ENCODE measurements at regions not wholly inside any gene's neighbourhood (a gene's known extent, or its start where the extent isn't known, plus 50 kb on each side); places are given as distances from the start of the nearest gene placed in this dataset.

GRCh38 chr14:22107753-22108152, 434.1 kb upstream of the OR4E1 start:
- TF ChIP-seq, protein P1, sequence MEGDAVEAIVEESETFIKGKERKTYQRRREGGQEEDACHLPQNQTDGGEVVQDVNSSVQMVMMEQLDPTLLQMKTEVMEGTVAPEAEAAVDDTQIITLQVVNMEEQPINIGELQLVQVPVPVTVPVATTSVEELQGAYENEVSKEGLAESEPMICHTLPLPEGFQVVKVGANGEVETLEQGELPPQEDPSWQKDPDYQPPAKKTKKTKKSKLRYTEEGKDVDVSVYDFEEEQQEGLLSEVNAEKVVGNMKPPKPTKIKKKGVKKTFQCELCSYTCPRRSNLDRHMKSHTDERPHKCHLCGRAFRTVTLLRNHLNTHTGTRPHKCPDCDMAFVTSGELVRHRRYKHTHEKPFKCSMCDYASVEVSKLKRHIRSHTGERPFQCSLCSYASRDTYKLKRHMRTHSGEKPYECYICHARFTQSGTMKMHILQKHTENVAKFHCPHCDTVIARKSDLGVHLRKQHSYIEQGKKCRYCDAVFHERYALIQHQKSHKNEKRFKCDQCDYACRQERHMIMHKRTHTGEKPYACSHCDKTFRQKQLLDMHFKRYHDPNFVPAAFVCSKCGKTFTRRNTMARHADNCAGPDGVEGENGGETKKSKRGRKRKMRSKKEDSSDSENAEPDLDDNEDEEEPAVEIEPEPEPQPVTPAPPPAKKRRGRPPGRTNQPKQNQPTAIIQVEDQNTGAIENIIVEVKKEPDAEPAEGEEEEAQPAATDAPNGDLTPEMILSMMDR (IDR thresholded peaks at IDR 0.05) = no peak
- TF ChIP-seq POLR2A (IDR thresholded peaks at IDR 0.05) (no peak), POLR2AphosphoS5 (IDR thresholded peaks at IDR 0.05) (no peak)
